KMS-11 (cell line): ENCODE measurements at regions not wholly inside any gene's neighbourhood (a gene's known extent, or its start where the extent isn't known, plus 50 kb on each side); places are given as distances from the start of the nearest gene placed in this dataset.

Experiments used
- H2AFZ ChIP-seq: fragments of 200-600 bp; sonication (generic); 2 replicates; pipeline ENCODE4 v1.6.1; 2016; ENCODE audit warnings: antibody characterized with exemption, mixed run types, low read depth
- H3K27ac ChIP-seq: fragments of 200-600 bp; sonication (generic); 2 replicates; pipeline ENCODE4 v1.6.1; 2016; ENCODE audit warnings: mild to moderate bottlenecking, mixed run types
- H3K27me3 ChIP-seq: fragments of 200-600 bp; sonication (generic); 2 replicates; pipeline ENCODE4 v1.6.1; 2017; ENCODE audit warnings: mild to moderate bottlenecking, low read depth, mixed run types, moderate library complexity; ENCODE audit not compliant: insufficient read depth
- H3K36me3 ChIP-seq: fragments of 200-600 bp; sonication (generic); 2 replicates; pipeline ENCODE4 v1.6.1; 2017; ENCODE audit warnings: mild to moderate bottlenecking, mixed run types; ENCODE audit not compliant: insufficient read depth
- H3K4me1 ChIP-seq: fragments of 200-600 bp; sonication (generic); 2 replicates; pipeline ENCODE4 v1.6.1; 2016; ENCODE audit warnings: mild to moderate bottlenecking, low read depth, mixed run types; ENCODE audit not compliant: poor library complexity, severe bottlenecking
- H3K4me2 ChIP-seq: fragments of 200-600 bp; sonication (generic); 2 replicates; pipeline ENCODE4 v1.7.0; 2016; ENCODE audit warnings: mild to moderate bottlenecking, mixed run types
- H3K4me3 ChIP-seq: fragments of 200-600 bp; sonication (generic); IDR thresholded peaks from 2 replicates; pipeline ENCODE4 v1.6.1; 2017; ENCODE audit warnings: low read depth, low read length, mixed read lengths; ENCODE audit not compliant: insufficient read depth
- H3K79me2 ChIP-seq: fragments of 200-600 bp; sonication (generic); 2 replicates; pipeline ENCODE4 v1.6.1; 2016; ENCODE audit warnings: low read depth, mixed run types; ENCODE audit not compliant: insufficient read depth
- H3K9ac ChIP-seq: fragments of 200-600 bp; sonication (generic); 2 replicates; pipeline ENCODE4 v1.6.1; 2016; ENCODE audit warnings: mild to moderate bottlenecking, mixed run types
- H4K20me1 ChIP-seq: fragments of 200-600 bp; sonication (generic); 2 replicates; pipeline ENCODE4 v1.6.1; 2016; ENCODE audit warnings: mild to moderate bottlenecking, mixed run types; ENCODE audit not compliant: insufficient read depth
- TF ChIP-seq, protein P1 (sequence below): fragments of 200-600 bp; sonication (generic); conservative IDR thresholded peaks from 2 replicates; pipeline ENCODE4 v1.6.1; 2017; ENCODE audit warnings: low read depth, mild to moderate bottlenecking, antibody characterized with exemption, low read length, moderate library complexity, mixed read lengths

DNA sequence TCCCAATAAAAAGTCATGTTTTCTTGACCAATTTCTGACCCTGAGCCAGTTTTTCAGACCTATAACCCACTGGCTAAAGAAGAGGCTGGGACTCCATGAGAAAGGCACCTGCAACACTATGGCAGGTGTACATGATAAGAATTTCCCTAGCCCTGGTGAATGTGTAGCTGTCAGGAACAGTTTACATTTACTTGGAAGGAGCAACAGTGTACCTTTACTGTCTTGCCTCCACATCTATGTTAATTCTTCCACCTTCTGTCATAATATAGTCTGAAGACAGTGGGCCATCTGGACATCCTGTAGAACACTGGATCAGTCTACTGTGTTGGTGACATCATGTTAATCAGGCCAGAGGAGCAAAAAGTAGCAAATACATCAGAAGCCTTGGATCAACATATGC lies 72.1 kb upstream of the CD82 start:
- TF ChIP-seq, protein P1, sequence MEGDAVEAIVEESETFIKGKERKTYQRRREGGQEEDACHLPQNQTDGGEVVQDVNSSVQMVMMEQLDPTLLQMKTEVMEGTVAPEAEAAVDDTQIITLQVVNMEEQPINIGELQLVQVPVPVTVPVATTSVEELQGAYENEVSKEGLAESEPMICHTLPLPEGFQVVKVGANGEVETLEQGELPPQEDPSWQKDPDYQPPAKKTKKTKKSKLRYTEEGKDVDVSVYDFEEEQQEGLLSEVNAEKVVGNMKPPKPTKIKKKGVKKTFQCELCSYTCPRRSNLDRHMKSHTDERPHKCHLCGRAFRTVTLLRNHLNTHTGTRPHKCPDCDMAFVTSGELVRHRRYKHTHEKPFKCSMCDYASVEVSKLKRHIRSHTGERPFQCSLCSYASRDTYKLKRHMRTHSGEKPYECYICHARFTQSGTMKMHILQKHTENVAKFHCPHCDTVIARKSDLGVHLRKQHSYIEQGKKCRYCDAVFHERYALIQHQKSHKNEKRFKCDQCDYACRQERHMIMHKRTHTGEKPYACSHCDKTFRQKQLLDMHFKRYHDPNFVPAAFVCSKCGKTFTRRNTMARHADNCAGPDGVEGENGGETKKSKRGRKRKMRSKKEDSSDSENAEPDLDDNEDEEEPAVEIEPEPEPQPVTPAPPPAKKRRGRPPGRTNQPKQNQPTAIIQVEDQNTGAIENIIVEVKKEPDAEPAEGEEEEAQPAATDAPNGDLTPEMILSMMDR = no peak

DNA sequence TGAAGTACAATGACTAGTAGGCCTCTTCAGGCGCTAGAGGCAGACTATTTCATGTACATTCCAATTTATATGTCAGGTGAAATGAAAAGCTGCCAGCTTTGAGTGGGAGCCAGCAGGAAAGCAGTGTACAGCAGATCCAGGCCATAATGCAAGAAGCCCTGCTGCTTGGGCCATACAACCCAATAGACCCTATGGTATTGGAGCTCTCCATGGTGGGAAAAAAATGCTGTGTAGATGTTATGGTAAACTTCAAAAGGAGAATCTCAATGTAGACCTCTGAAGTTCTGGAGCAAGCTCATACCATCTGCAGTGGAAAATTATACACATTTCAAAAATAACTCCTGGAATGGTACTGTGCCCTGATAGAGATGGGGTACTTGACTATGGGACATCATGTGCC lies 71.5 kb upstream of the CD82 start:
- Histone ChIP-seq H3K4me3 (no peak overlapping the region), H3K36me3 (no peaks in the 10 kb centered on the region), H3K4me2 (no peak overlapping the region), H2AFZ (no peak overlapping the region), H3K9ac (no peak overlapping the region), H3K4me1 (no peaks in the 10 kb centered on the region), H3K27me3 (no peaks in the 10 kb centered on the region), H3K27ac (no peak overlapping the region), H3K79me2 (no peaks in the 10 kb centered on the region), H4K20me1 (no peaks in the 10 kb centered on the region)
- TF ChIP-seq, protein P1 = no peak

More for the DNA sequence above, 72.1 kb upstream of the CD82 start:
- Histone ChIP-seq H3K79me2 (no peaks in the 10 kb centered on the region), H4K20me1 (no peaks in the 10 kb centered on the region), H3K27ac (no peak overlapping the region), H3K4me1 (no peaks in the 10 kb centered on the region), H3K9ac (no peak overlapping the region), H2AFZ (no peak overlapping the region), H3K4me2 (no peak overlapping the region), H3K36me3 (no peaks in the 10 kb centered on the region), H3K4me3 (no peak overlapping the region), H3K27me3 (no peaks in the 10 kb centered on the region)

DNA sequence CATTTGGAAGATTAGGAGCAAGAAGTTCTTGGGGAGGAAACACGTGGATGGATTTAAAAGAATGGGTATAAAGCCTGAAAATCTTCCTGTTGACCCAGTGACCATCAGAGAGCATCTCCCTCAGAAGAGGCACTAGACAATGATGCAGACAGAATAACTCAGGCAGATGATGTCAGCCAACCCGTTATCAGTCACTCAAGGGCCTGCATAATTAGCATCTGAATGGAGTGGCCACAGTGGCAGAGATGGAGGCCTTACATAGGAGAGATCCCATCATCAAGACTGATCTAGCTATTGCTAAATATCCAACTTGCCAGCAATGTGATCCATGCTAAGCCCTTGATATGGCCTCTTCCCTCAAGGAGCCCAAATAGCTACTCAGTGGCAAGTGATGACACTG lies 70.7 kb upstream of the CD82 start:
- no peak overlapping the region for H3K4me3 ChIP-seq
- H3K79me2 ChIP-seq = no peaks in the 10 kb centered on the region
- TF ChIP-seq, protein P1 = no peak

GRCh38 chr11:44496391-44496790 lies 69.1 kb upstream of the CD82 start:
- H4K20me1 ChIP-seq = no peaks in the 10 kb centered on the region
- H3K4me3 ChIP-seq = no peak overlapping the region
- H2AFZ ChIP-seq = no peak overlapping the region
- no peak overlapping the region for H3K9ac ChIP-seq
- no peak overlapping the region for H3K27ac ChIP-seq
- no peaks in the 10 kb centered on the region for H3K27me3 ChIP-seq
- TF ChIP-seq, protein P1 = no peak
- H3K79me2 ChIP-seq = no peaks in the 10 kb centered on the region
- no peak overlapping the region for H3K4me2 ChIP-seq
- H3K4me1 ChIP-seq = no peaks in the 10 kb centered on the region
- H3K36me3 ChIP-seq = no peaks in the 10 kb centered on the region

More for the DNA sequence above, 70.7 kb upstream of the CD82 start:
- H2AFZ ChIP-seq = no peak overlapping the region
- no peaks in the 10 kb centered on the region for H3K27me3 ChIP-seq
- H3K4me2 ChIP-seq = no peak overlapping the region
- no peaks in the 10 kb centered on the region for H3K4me1 ChIP-seq
- H4K20me1 ChIP-seq = no peaks in the 10 kb centered on the region
- H3K27ac ChIP-seq = no peak overlapping the region
- no peak overlapping the region for H3K9ac ChIP-seq
- no peaks in the 10 kb centered on the region for H3K36me3 ChIP-seq
